HL-60 (cell line): ENCODE measurements at regions not wholly inside any gene's neighbourhood (a gene's known extent, or its start where the extent isn't known, plus 50 kb on each side); places are given as distances from the start of the nearest gene placed in this dataset.

Experiments used
- CTCF ChIP-seq: IDR thresholded peaks from one replicate; pipeline ENCODE4 v1.5.1; 2011; ENCODE audit warnings: low read length, control low read depth, inconsistent platforms; ENCODE audit not compliant: insufficient read depth
- REST ChIP-seq: IDR thresholded peaks from 2 replicates; pipeline ENCODE4 v1.6.1; 2012; ENCODE audit warnings: low read depth; ENCODE audit not compliant: insufficient replicate concordance

- TF ChIP-seq REST (no peak), CTCF (no peak)
Measured at GRCh38 chr14:28240909-28241308, 525.7 kb upstream of the FOXG1 start.
